BJ (cell line): ENCODE measurements at regions not wholly inside any gene's neighbourhood (a gene's known extent, or its start where the extent isn't known, plus 50 kb on each side); places are given as distances from the start of the nearest gene placed in this dataset.

Experiments
- CTCF ChIA-PET: fragments of 350-600 bp; formaldehyde crosslinking; extraction: SDS; loops from one replicate; lab custom pipeline; 2021; ENCODE audit warnings: antibody characterized with exemption, inconsistent platforms; lab: Yijun Ruan, JAX
- POLR2A ChIA-PET: fragments of 300-600 bp; sonication (Branson Sonifier 250); formaldehyde crosslinking; extraction: SDS; loops from one replicate; lab custom pipeline; 2021; ENCODE audit warnings: antibody characterized with exemption; lab: Charles Lee
- DNase-seq: peaks from one replicate; pipeline ENCODE4 v3.0.0-alpha.2; 2011; ENCODE audit warnings: low read depth
- H3K27me3 ChIP-seq: 2 replicates; pipeline ENCODE4 v1.6.0; 2011; ENCODE audit warnings: low read length; ENCODE audit not compliant: control insufficient read depth, insufficient read depth
- H3K36me3 ChIP-seq: 2 replicates; pipeline ENCODE4 v1.5.1; 2011; ENCODE audit warnings: low read length; ENCODE audit not compliant: control insufficient read depth, insufficient read depth
- H3K4me3 ChIP-seq: 2 replicates; pipeline ENCODE4 v1.5.1; 2011; ENCODE audit warnings: low read depth, mild to moderate bottlenecking, control low read depth, low read length
- CTCF ChIP-seq: IDR thresholded peaks from 2 replicates; pipeline ENCODE4 v1.5.1; 2011; ENCODE audit warnings: low read depth, mild to moderate bottlenecking, control low read depth, inconsistent platforms, low read length, moderate library complexity; ENCODE audit not compliant: insufficient read depth

GRCh38 chr6:145227593-145227992 lies 507.7 kb downstream of the EPM2A start:
- POLR2A ChIA-PET, result no interaction called here
- no peaks in the 10 kb centered on the region; the same call in 1 of the 2 replicates for H3K27me3 ChIP-seq
- no peak for TF ChIP-seq CTCF
- CTCF ChIA-PET, result no interaction called here
- no peak for DNase-seq
- no peak overlapping the region for H3K4me3 ChIP-seq
- no peaks in the 10 kb centered on the region for H3K36me3 ChIP-seq

- Histone ChIP-seq H3K36me3 (no peaks in the 10 kb centered on the region), H3K4me3 (no peak overlapping the region), H3K27me3 (no peaks in the 10 kb centered on the region; the same call in 1 of the 2 replicates)
- ChIA-PET POLR2A (no interaction called here), CTCF (interaction anchor here (0.6 kb wide), 1 partner anchor 183 kb away, joined by 6 read pairs; no protein-coding TSS in a partner anchor)
- no peak for DNase-seq
- TF ChIP-seq CTCF, result no peak
Observed at GRCh38 chr6:145228962-145229582, 506.2 kb downstream of the EPM2A start.

DNA sequence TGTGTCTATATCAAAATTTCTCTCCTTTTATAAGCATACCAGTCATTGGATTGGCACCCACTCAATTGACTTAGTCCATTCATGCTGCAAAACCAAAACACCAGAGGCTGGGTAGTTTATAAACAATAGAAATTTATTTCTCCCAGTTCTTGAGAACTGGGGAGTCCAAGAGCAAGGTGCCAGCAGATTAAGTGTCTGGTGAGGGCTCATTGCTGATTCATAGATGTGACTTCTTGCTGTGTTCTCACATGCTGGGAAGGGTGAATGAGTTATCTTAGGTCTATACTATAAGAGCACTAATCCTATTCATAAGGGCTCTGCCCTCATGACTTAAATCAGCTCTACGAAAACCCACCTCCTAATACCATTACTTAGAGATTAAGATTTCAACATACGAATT lies 501.4 kb downstream of the EPM2A start:
- no peak overlapping the region for H3K4me3 ChIP-seq
- no peaks in the 10 kb centered on the region for H3K36me3 ChIP-seq
- TF ChIP-seq CTCF, result no peak
- ChIA-PET POLR2A (no interaction called here), CTCF (no interaction called here)
- no peaks in the 10 kb centered on the region; the same call in 1 of the 2 replicates for H3K27me3 ChIP-seq
- no peak for DNase-seq

GRCh38 chr6:145235207-145235606 lies 500.1 kb downstream of the EPM2A start:
- no peak for DNase-seq
- no peak for TF ChIP-seq CTCF
- H3K36me3 ChIP-seq, result no peaks in the 10 kb centered on the region
- POLR2A ChIA-PET, result no interaction called here
- no peak overlapping the region for H3K4me3 ChIP-seq
- CTCF ChIA-PET, result no interaction called here
- H3K27me3 ChIP-seq, result no peaks in the 10 kb centered on the region; the same call in 1 of the 2 replicates

DNA sequence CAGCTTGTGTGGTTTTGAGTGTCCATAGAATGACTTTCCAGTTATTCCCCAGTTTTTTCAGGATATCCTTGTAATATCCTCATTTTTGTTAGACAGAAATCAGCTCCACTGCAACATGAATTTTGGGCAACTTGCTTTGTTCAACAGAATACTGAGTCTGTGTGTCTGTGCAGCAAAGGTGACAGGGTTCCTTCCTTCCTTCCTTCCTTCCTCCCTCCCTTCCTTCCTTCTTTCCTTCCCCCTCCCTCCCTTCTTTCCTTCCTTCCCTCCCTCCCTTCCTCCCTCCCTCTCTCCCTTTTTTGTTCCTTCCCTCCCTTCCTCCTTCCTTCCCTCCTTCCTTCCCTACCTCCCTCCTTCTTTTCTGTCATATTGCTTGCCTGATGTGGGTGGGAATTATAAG lies 496.5 kb downstream of the EPM2A start:
- TF ChIP-seq CTCF, result no peak
- no peaks in the 10 kb centered on the region for H3K27me3 ChIP-seq
- H3K4me3 ChIP-seq, result no peak overlapping the region
- H3K36me3 ChIP-seq, result no peaks in the 10 kb centered on the region
- DNase-seq, result no peak
- ChIA-PET POLR2A (no interaction called here), CTCF (no interaction called here)
